ENCODE measurements at regions not wholly inside any gene's neighbourhood (a gene's known extent, or its start where the extent isn't known, plus 50 kb on each side); places are given as distances from the start of the nearest gene placed in this dataset.

GRCh38 chr1:5389101-5389885, 602.9 kb downstream of the NPHP4 start:
- Mint-ChIP-seq H3K9me3 (no peaks in the 10 kb centered on the region; the same call in 1 of the 3 replicates), H3K36me3 (ENCODE audit: low read depth) (no peaks in the 10 kb centered on the region), H3K4me3 (no peak overlapping the region), H3K27me3 (ENCODE audit: insufficient read depth, low read depth, poor library complexity) (peaks cover 5% of the 10 kb centered on the region), H3K4me1 (no peaks in the 10 kb centered on the region), H3K27ac (no peak overlapping the region)
- ATAC-seq (no peak), DNase-seq (ENCODE audit: low spot score) (no peak)
- no peaks in the 10 kb centered on the region for H4K20me1 ChIP-seq (replicated peaks; ENCODE audit: insufficient read depth)
- no peaks in the 10 kb centered on the region; the same call in 1 of the 2 replicates for H3K36me3 ChIP-seq (ENCODE audit: insufficient read depth)
- no peaks in the 10 kb centered on the region for H3K79me2 ChIP-seq (replicated peaks; ENCODE audit: insufficient read depth)
- no peaks in the 10 kb centered on the region for H3F3A ChIP-seq (replicated peaks; ENCODE audit: low read depth)
- TF ChIP-seq NANOG (IDR thresholded peaks at IDR 0.05; ENCODE audit: borderline replicate concordance) (no peak), STAT1 (IDR thresholded peaks at IDR 0.05; ENCODE audit: unreplicated experiment) (no peak), JUNB (IDR thresholded peaks at IDR 0.05; ENCODE audit: unreplicated experiment) (no peak), ZNF114 (CRISPR knock-in tag; IDR thresholded peaks at IDR 0.05) (no peak), REST (IDR thresholded peaks at IDR 0.05; ENCODE audit: unreplicated experiment) (no peak)
- H3K4me1 ChIP-seq (ENCODE audit: insufficient read depth) = no peaks in the 10 kb centered on the region
- H3K4me3 ChIP-seq = no peak overlapping the region
- no peak overlapping the region for H3K27ac ChIP-seq (ENCODE audit: low read depth)
- no peaks in the 10 kb centered on the region for H3K9me2 ChIP-seq (ENCODE audit: insufficient read depth)
- H3K27me3 ChIP-seq (ENCODE audit: insufficient read depth) = no peaks in the 10 kb centered on the region
- H3K4me2 ChIP-seq = no peak overlapping the region
- no peak overlapping the region for H2AFZ ChIP-seq

DNA sequence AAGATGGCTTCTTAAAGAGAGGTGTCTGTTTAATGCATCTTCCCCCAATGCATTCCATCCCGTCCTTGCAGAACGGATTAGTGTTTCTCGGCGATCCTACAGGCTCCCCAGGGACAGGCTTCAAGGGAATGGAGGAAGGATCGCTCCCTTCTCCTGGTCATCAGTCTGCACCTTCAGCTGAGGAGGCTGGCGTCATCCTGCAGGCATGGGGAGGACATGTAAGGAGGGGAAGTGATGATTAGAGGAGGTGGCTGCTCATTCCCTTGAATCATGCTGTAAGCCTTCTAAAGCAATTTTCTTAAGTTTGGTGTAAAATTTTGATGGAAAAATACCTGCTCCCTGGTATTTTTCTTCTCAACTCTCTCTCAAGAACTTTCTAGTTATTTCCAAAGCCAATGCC, 603.6 kb downstream of the NPHP4 start:
- H3K36me3 Mint-ChIP-seq (ENCODE audit: low read depth) = no peaks in the 10 kb centered on the region
- no peak overlapping the region for H3K4me3 ChIP-seq
- ATAC-seq (no peak), DNase-seq (ENCODE audit: low spot score) (no peak)
- no peaks in the 10 kb centered on the region for H4K20me1 ChIP-seq (replicated peaks; ENCODE audit: insufficient read depth)
- H3K4me3 Mint-ChIP-seq = no peak overlapping the region
- H3K9me2 ChIP-seq (ENCODE audit: insufficient read depth) = no peaks in the 10 kb centered on the region
- no peaks in the 10 kb centered on the region for H3K27me3 ChIP-seq (ENCODE audit: insufficient read depth)
- no peak overlapping the region for H3K27ac Mint-ChIP-seq
- H3K9me3 Mint-ChIP-seq = no peaks in the 10 kb centered on the region; the same call in 1 of the 3 replicates
- H3K79me2 ChIP-seq (replicated peaks; ENCODE audit: insufficient read depth) = no peaks in the 10 kb centered on the region
- no peaks in the 10 kb centered on the region; the same call in 1 of the 2 replicates for H3K36me3 ChIP-seq (ENCODE audit: insufficient read depth)
- no peaks in the 10 kb centered on the region for H3F3A ChIP-seq (replicated peaks; ENCODE audit: low read depth)
- no peak overlapping the region for H3K4me2 ChIP-seq
- no peak overlapping the region for H2AFZ ChIP-seq
- H3K4me1 ChIP-seq (ENCODE audit: insufficient read depth) = no peaks in the 10 kb centered on the region
- no peak overlapping the region for H3K27ac ChIP-seq (ENCODE audit: low read depth)
- H3K4me1 Mint-ChIP-seq = no peaks in the 10 kb centered on the region
- peaks cover 3% of the 10 kb centered on the region for H3K27me3 Mint-ChIP-seq (ENCODE audit: insufficient read depth, low read depth, poor library complexity)
- no peak for TF ChIP-seq ZNF114 (CRISPR knock-in tag; IDR thresholded peaks at IDR 0.05)
- TF ChIP-seq EZH2phosphoT487 (IDR thresholded peaks at IDR 0.05; ENCODE audit: unreplicated experiment) = no peak
- no peak for TF ChIP-seq POLR2AphosphoS5 (IDR thresholded peaks at IDR 0.05; ENCODE audit: low read depth)
- no peak for TF ChIP-seq JUNB (IDR thresholded peaks at IDR 0.05; ENCODE audit: unreplicated experiment)
- TF ChIP-seq ETS1 (IDR thresholded peaks at IDR 0.05) = no peak
- TF ChIP-seq ZNF462 (CRISPR knock-in tag; IDR thresholded peaks at IDR 0.05) = no peak
- no peak for TF ChIP-seq EZH2 (IDR thresholded peaks at IDR 0.05; ENCODE audit: low read depth, unreplicated experiment)
- TF ChIP-seq CREB1 (CRISPR knock-in tag; IDR thresholded peaks at IDR 0.05; ENCODE audit: low read depth) = no peak
- TF ChIP-seq STAT1 (IDR thresholded peaks at IDR 0.05; ENCODE audit: unreplicated experiment) = no peak
